ENCODE measurements at regions not wholly inside any gene's neighbourhood (a gene's known extent, or its start where the extent isn't known, plus 50 kb on each side); places are given as distances from the start of the nearest gene placed in this dataset.

- no peak overlapping the region for H3K4me3 Mint-ChIP-seq (ENCODE audit: unreplicated experiment)
- H3K4me1 Mint-ChIP-seq (ENCODE audit: unreplicated experiment): peaks cover 55% of the 10 kb centered on the region
- H3K27me3 Mint-ChIP-seq (ENCODE audit: unreplicated experiment): no peaks in the 10 kb centered on the region
- TF ChIP-seq, protein P1, sequence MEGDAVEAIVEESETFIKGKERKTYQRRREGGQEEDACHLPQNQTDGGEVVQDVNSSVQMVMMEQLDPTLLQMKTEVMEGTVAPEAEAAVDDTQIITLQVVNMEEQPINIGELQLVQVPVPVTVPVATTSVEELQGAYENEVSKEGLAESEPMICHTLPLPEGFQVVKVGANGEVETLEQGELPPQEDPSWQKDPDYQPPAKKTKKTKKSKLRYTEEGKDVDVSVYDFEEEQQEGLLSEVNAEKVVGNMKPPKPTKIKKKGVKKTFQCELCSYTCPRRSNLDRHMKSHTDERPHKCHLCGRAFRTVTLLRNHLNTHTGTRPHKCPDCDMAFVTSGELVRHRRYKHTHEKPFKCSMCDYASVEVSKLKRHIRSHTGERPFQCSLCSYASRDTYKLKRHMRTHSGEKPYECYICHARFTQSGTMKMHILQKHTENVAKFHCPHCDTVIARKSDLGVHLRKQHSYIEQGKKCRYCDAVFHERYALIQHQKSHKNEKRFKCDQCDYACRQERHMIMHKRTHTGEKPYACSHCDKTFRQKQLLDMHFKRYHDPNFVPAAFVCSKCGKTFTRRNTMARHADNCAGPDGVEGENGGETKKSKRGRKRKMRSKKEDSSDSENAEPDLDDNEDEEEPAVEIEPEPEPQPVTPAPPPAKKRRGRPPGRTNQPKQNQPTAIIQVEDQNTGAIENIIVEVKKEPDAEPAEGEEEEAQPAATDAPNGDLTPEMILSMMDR (IDR thresholded peaks at IDR 0.05): peak; percentile 38
- peak overlapping the region; percentile 43 for H3K27ac Mint-ChIP-seq (ENCODE audit: unreplicated experiment)
- no peak for DNase-seq (ENCODE audit: extremely low spot score, unreplicated experiment)
- peaks cover 12% of the 10 kb centered on the region for H3K9me3 Mint-ChIP-seq (ENCODE audit: unreplicated experiment)
- peaks cover 2% of the 10 kb centered on the region for H3K36me3 Mint-ChIP-seq (ENCODE audit: unreplicated experiment)
Observed at GRCh38 chr6:140052736-140053729, 678.6 kb upstream of the CITED2 start.

DNA sequence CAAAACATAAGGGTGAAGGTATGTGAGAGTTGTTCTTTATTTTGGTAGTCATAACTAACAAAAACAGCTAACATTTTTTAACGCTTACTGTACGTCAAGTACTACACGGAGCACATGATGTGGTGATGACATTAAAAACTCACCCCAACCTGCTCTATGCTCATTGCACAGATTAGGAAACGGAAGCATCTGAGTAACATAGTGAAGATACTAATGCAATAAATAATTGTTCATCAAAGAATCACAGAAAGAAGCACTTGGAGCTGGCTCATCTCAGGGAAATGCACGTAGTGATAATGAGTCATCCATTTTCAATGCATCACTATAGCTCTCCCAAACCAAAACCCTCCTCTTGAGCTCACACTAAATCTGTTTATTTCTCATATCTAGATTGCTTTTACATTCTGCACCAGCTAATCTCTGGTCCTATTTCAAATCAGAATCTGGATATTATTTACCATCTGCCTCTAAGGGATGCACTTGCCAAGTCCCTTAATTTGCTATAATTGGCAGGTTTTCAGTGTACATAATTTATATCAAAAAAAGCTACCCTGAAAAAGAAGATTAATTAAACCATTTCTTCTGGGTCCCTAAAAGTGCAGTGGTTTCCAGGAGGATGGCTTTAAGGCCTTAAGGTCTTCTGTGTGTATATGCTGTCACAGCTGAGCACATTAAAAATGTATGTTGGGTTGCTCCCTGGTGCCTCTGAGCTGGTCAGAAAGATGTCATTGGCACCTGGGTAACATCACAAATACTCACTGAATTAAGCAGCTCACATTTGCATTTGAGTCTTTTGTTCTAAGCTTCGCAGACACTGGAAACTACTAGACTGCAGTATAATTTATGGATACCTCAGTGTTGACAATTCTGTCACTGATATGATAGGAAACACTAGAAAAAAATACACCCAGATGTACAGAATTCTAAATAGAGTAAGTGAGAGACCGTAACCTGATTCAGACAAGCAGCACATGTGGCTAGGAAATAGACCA lies 677.4 kb upstream of the CITED2 start:
- H3K27ac Mint-ChIP-seq (ENCODE audit: unreplicated experiment): peak overlapping the region; percentile 61
- TF ChIP-seq, protein P1 (IDR thresholded peaks at IDR 0.05): no peak
- peaks cover 54% of the 10 kb centered on the region for H3K4me1 Mint-ChIP-seq (ENCODE audit: unreplicated experiment)
- no peak overlapping the region for H3K4me3 Mint-ChIP-seq (ENCODE audit: unreplicated experiment)
- H3K27me3 Mint-ChIP-seq (ENCODE audit: unreplicated experiment): no peaks in the 10 kb centered on the region
- H3K9me3 Mint-ChIP-seq (ENCODE audit: unreplicated experiment): peaks cover 14% of the 10 kb centered on the region
- peaks cover 4% of the 10 kb centered on the region for H3K36me3 Mint-ChIP-seq (ENCODE audit: unreplicated experiment)
- DNase-seq (ENCODE audit: extremely low spot score, unreplicated experiment): no peak

DNA sequence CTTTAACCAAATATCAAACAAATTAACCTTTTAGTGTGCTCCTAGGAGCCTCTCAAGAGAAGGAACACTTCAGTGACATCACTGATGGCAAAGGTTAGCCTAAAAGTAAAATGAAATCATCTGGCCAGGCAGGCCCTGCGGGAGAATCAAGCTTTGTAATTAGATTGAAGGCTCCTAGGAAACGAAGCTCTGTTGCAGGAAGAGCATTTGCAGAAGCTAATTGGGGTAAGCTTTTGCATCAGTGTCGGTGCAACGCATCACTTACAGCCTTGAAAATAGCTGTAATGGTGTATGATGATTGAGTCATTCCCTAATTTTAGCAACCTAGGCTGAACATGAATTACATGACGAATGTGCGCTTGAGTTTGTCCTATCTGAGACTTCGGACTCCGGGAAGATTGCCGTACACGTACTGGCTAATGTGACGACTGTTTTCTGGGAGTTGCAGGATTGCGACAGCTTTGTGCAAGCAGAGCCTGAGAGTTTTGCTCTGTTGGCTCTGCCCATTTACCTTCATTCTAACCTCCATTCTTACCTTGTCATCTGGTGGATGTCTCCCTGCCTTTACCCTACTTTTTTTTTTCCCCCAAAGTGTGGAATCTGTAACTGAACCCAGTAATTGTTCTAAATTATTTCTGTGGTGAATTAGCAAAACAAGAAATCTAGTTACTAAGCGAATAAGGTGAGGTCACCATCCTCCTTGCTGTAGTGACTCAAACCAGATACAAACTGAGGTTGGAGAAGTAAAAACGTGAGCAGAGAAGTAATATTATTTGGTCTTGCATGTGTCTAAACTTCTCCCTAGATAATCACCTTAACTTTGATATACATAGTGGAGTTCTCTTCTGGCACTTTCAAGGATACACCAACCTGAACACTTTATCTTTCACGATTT lies 675.9 kb upstream of the CITED2 start:
- DNase-seq (ENCODE audit: extremely low spot score, unreplicated experiment): no peak
- no peak overlapping the region for H3K4me3 Mint-ChIP-seq (ENCODE audit: unreplicated experiment)
- peaks cover 14% of the 10 kb centered on the region for H3K9me3 Mint-ChIP-seq (ENCODE audit: unreplicated experiment)
- peaks cover 50% of the 10 kb centered on the region for H3K4me1 Mint-ChIP-seq (ENCODE audit: unreplicated experiment)
- peak overlapping the region; percentile 50 for H3K27ac Mint-ChIP-seq (ENCODE audit: unreplicated experiment)
- no peaks in the 10 kb centered on the region for H3K27me3 Mint-ChIP-seq (ENCODE audit: unreplicated experiment)
- TF ChIP-seq, protein P1 (IDR thresholded peaks at IDR 0.05): no peak
- peaks cover 4% of the 10 kb centered on the region for H3K36me3 Mint-ChIP-seq (ENCODE audit: unreplicated experiment)

DNA sequence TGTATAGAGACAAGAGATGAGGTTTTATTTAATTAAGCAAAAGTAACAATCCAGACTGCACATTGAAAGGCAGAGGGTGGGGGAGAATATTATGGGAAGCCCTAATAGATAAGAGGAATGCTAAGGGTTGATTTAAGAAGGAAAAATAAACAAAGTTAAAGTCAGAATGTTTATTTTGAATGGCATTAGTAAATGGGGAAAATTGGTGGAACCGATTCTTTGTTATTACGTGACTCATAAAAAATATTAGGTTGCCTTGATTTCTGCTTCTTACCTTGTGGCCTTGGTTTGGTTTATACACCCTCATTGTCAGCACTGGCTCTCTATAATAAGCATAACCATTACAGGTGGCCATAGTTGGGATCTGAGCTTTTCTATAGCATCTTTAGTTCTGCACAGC lies 674.8 kb upstream of the CITED2 start:
- TF ChIP-seq, protein P1 (IDR thresholded peaks at IDR 0.05): no peak
- Mint-ChIP-seq H3K9me3 (ENCODE audit: unreplicated experiment) (peaks cover 14% of the 10 kb centered on the region), H3K36me3 (ENCODE audit: unreplicated experiment) (peaks cover 4% of the 10 kb centered on the region), H3K4me1 (ENCODE audit: unreplicated experiment) (peaks cover 50% of the 10 kb centered on the region), H3K4me3 (ENCODE audit: unreplicated experiment) (no peak overlapping the region), H3K27ac (ENCODE audit: unreplicated experiment) (no peak overlapping the region), H3K27me3 (ENCODE audit: unreplicated experiment) (no peaks in the 10 kb centered on the region)
- no peak for DNase-seq (ENCODE audit: extremely low spot score, unreplicated experiment)

All from osteocyte (in vitro differentiated cells).